ENCODE measurements at regions not wholly inside any gene's neighbourhood (a gene's known extent, or its start where the extent isn't known, plus 50 kb on each side); places are given as distances from the start of the nearest gene placed in this dataset.

DNA sequence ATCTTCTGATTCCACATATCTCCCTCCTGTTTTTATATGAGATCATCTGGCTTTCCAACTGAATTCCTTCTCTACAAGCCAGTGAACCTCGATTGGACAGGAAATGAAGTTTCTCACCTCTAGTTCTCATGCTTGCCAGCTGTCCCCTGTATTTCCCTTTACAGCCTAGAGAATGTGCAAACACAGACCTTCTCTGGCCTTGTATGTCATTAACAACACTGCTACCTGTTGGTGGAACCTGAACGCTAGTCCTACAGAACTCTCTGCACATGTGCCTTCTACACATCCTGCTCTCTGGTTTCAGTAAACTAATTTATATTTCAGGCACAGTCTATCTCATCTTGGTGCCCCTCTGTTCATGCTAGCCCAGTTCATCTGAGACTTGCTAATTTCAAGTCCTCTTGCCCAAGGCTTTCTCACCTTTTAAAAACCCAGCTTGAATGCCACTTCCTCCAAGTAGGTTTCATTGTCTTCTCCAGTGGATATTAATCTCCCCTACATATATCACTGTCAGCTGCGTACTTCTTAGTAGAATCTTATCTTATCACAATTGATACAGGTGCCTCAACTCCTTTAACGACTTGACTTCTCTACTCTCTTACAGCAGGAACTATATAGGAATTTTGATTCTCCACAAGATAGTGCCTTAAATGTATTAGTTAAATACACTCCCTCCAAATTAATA, 549.9 kb downstream of the PLPP3 start:
- TF ChIP-seq NFIC (IDR thresholded peaks at IDR 0.05) (no peak), ZBTB7A (IDR thresholded peaks at IDR 0.05; ENCODE audit: low read depth) (no peak), EGR1 (IDR thresholded peaks at IDR 0.05) (no peak), TAF1 (IDR thresholded peaks at IDR 0.05; ENCODE audit: low read depth) (no peak)
- TF ChIP-seq, protein P1, sequence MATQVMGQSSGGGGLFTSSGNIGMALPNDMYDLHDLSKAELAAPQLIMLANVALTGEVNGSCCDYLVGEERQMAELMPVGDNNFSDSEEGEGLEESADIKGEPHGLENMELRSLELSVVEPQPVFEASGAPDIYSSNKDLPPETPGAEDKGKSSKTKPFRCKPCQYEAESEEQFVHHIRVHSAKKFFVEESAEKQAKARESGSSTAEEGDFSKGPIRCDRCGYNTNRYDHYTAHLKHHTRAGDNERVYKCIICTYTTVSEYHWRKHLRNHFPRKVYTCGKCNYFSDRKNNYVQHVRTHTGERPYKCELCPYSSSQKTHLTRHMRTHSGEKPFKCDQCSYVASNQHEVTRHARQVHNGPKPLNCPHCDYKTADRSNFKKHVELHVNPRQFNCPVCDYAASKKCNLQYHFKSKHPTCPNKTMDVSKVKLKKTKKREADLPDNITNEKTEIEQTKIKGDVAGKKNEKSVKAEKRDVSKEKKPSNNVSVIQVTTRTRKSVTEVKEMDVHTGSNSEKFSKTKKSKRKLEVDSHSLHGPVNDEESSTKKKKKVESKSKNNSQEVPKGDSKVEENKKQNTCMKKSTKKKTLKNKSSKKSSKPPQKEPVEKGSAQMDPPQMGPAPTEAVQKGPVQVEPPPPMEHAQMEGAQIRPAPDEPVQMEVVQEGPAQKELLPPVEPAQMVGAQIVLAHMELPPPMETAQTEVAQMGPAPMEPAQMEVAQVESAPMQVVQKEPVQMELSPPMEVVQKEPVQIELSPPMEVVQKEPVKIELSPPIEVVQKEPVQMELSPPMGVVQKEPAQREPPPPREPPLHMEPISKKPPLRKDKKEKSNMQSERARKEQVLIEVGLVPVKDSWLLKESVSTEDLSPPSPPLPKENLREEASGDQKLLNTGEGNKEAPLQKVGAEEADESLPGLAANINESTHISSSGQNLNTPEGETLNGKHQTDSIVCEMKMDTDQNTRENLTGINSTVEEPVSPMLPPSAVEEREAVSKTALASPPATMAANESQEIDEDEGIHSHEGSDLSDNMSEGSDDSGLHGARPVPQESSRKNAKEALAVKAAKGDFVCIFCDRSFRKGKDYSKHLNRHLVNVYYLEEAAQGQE (IDR thresholded peaks at IDR 0.05; ENCODE audit: low read depth) = no peak
